ENCODE measurements at regions not wholly inside any gene's neighbourhood (a gene's known extent, or its start where the extent isn't known, plus 50 kb on each side); places are given as distances from the start of the nearest gene placed in this dataset.

DNA sequence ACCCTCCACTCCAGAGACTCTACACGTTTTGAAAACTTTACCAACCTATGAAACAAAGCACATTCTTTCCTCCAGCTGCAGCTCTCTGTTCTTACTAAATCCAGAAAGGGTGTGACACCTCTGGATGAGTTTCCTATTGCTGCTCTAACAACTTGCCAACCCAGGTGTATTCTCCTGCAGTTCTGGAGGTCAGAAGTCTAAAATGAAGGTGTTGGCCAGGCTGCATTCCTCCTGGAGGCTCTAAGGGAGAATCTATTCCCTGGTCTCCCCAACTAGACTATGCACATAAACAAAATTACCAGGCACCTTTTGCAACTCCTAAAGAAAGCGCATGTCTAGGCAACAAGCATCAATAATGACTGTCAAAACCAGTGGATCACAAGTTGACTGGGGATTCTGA lies 128.8 kb downstream of the NUFIP1 start:
- no peak for TF ChIP-seq ZFP37 (tag by site-specific recombination; IDR thresholded peaks at IDR 0.05)
- TF ChIP-seq, protein P1, sequence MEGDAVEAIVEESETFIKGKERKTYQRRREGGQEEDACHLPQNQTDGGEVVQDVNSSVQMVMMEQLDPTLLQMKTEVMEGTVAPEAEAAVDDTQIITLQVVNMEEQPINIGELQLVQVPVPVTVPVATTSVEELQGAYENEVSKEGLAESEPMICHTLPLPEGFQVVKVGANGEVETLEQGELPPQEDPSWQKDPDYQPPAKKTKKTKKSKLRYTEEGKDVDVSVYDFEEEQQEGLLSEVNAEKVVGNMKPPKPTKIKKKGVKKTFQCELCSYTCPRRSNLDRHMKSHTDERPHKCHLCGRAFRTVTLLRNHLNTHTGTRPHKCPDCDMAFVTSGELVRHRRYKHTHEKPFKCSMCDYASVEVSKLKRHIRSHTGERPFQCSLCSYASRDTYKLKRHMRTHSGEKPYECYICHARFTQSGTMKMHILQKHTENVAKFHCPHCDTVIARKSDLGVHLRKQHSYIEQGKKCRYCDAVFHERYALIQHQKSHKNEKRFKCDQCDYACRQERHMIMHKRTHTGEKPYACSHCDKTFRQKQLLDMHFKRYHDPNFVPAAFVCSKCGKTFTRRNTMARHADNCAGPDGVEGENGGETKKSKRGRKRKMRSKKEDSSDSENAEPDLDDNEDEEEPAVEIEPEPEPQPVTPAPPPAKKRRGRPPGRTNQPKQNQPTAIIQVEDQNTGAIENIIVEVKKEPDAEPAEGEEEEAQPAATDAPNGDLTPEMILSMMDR (tag by site-specific recombination; IDR thresholded peaks at IDR 0.05): no peak
- TF ChIP-seq ZNF239 (tag by site-specific recombination; IDR thresholded peaks at IDR 0.05): no peak
- no peak for TF ChIP-seq ZBTB17 (tag by site-specific recombination; IDR thresholded peaks at IDR 0.05)
- TF ChIP-seq, protein P2, sequence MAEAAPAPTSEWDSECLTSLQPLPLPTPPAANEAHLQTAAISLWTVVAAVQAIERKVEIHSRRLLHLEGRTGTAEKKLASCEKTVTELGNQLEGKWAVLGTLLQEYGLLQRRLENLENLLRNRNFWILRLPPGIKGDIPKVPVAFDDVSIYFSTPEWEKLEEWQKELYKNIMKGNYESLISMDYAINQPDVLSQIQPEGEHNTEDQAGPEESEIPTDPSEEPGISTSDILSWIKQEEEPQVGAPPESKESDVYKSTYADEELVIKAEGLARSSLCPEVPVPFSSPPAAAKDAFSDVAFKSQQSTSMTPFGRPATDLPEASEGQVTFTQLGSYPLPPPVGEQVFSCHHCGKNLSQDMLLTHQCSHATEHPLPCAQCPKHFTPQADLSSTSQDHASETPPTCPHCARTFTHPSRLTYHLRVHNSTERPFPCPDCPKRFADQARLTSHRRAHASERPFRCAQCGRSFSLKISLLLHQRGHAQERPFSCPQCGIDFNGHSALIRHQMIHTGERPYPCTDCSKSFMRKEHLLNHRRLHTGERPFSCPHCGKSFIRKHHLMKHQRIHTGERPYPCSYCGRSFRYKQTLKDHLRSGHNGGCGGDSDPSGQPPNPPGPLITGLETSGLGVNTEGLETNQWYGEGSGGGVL (tag by site-specific recombination; IDR thresholded peaks at IDR 0.05): no peak
- no peak for TF ChIP-seq OSR2 (tag by site-specific recombination; IDR thresholded peaks at IDR 0.05)
- TF ChIP-seq ZNF133 (tag by site-specific recombination; IDR thresholded peaks at IDR 0.05): no peak
- TF ChIP-seq ZNF626 (tag by site-specific recombination; IDR thresholded peaks at IDR 0.05): no peak
- no peak for TF ChIP-seq ZNF768 (tag by site-specific recombination; IDR thresholded peaks at IDR 0.05)
- no peak for TF ChIP-seq YY1 (tag by site-specific recombination; IDR thresholded peaks at IDR 0.05)
- TF ChIP-seq ZNF76 (tag by site-specific recombination; IDR thresholded peaks at IDR 0.05; ENCODE audit: borderline replicate concordance, low read depth): no peak
